DND-41 (cell line): ENCODE measurements at regions not wholly inside any gene's neighbourhood (a gene's known extent, or its start where the extent isn't known, plus 50 kb on each side); places are given as distances from the start of the nearest gene placed in this dataset.

Experiments
- EZH2 ChIP-seq: IDR thresholded peaks from 3 replicates; pipeline ENCODE4 v1.6.1; 2012; ENCODE audit warnings: borderline replicate concordance, low read depth, mild to moderate bottlenecking, moderate library complexity, low read length, inconsistent platforms; ENCODE audit not compliant: severe bottlenecking
- TF ChIP-seq, protein P1 (sequence below): IDR thresholded peaks from 2 replicates; pipeline ENCODE4 v1.5.1; 2012; ENCODE audit warnings: borderline replicate concordance, low read length, moderate library complexity, mild to moderate bottlenecking; ENCODE audit not compliant: poor library complexity, severe bottlenecking; ENCODE audit errors: extremely low read depth

GRCh38 chr1:58997060-58997411 is 213.2 kb upstream of the JUN start:
- TF ChIP-seq, protein P1, sequence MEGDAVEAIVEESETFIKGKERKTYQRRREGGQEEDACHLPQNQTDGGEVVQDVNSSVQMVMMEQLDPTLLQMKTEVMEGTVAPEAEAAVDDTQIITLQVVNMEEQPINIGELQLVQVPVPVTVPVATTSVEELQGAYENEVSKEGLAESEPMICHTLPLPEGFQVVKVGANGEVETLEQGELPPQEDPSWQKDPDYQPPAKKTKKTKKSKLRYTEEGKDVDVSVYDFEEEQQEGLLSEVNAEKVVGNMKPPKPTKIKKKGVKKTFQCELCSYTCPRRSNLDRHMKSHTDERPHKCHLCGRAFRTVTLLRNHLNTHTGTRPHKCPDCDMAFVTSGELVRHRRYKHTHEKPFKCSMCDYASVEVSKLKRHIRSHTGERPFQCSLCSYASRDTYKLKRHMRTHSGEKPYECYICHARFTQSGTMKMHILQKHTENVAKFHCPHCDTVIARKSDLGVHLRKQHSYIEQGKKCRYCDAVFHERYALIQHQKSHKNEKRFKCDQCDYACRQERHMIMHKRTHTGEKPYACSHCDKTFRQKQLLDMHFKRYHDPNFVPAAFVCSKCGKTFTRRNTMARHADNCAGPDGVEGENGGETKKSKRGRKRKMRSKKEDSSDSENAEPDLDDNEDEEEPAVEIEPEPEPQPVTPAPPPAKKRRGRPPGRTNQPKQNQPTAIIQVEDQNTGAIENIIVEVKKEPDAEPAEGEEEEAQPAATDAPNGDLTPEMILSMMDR, result no peak
- TF ChIP-seq EZH2, result no peak
